ENCODE measurements at regions not wholly inside any gene's neighbourhood (a gene's known extent, or its start where the extent isn't known, plus 50 kb on each side); places are given as distances from the start of the nearest gene placed in this dataset.

DNA sequence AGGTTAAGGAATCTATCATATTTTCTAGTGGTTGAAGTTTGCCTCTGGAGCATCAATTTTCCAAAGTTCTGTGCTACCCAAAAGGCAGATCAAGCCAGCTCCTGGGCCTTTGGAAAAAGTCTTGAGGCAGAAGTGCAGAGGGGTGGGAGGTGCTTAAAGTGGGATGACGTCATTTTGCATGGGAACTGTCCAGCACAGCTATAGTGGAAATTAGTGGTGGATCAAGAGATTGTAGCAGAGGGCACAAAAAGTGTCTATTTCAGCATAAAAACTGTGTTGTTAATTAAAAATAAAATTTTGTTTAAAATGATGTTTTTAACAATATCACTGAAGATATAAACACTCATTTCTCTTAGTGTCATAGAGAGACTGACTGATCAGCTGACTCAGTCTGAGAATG is 221.9 kb downstream of the LRRN1 start:
- ChIA-PET POLR2A (no interaction called here), CTCF (no interaction called here)
- Mint-ChIP-seq H3K27ac (no peak overlapping the region), H3K9me3 (peaks cover 37% of the 10 kb centered on the region), H3K4me3 (no peak overlapping the region), H3K4me1 (peaks cover 2% of the 10 kb centered on the region; the same call in 1 of the 2 replicates), H3K27me3 (ENCODE audit: low read depth) (peaks cover 6% of the 10 kb centered on the region), H3K36me3 (0 out of 2 replicates have a peak, but pooled peaks cover 4% of the 10 kb centered on the region)
- TF ChIP-seq ZNF232 (CRISPR knock-in tag; IDR thresholded peaks at IDR 0.05) (no peak), PRRX2 (CRISPR knock-in tag; IDR thresholded peaks at IDR 0.05) (no peak), SOX15 (CRISPR knock-in tag; IDR thresholded peaks at IDR 0.05) (no peak), FOXJ3 (CRISPR knock-in tag; IDR thresholded peaks at IDR 0.05; ENCODE audit: borderline replicate concordance) (no peak), JAZF1 (CRISPR knock-in tag; IDR thresholded peaks at IDR 0.05) (no peak), JUN (CRISPR knock-in tag; IDR thresholded peaks at IDR 0.05) (no peak)
- TF ChIP-seq, protein P1, sequence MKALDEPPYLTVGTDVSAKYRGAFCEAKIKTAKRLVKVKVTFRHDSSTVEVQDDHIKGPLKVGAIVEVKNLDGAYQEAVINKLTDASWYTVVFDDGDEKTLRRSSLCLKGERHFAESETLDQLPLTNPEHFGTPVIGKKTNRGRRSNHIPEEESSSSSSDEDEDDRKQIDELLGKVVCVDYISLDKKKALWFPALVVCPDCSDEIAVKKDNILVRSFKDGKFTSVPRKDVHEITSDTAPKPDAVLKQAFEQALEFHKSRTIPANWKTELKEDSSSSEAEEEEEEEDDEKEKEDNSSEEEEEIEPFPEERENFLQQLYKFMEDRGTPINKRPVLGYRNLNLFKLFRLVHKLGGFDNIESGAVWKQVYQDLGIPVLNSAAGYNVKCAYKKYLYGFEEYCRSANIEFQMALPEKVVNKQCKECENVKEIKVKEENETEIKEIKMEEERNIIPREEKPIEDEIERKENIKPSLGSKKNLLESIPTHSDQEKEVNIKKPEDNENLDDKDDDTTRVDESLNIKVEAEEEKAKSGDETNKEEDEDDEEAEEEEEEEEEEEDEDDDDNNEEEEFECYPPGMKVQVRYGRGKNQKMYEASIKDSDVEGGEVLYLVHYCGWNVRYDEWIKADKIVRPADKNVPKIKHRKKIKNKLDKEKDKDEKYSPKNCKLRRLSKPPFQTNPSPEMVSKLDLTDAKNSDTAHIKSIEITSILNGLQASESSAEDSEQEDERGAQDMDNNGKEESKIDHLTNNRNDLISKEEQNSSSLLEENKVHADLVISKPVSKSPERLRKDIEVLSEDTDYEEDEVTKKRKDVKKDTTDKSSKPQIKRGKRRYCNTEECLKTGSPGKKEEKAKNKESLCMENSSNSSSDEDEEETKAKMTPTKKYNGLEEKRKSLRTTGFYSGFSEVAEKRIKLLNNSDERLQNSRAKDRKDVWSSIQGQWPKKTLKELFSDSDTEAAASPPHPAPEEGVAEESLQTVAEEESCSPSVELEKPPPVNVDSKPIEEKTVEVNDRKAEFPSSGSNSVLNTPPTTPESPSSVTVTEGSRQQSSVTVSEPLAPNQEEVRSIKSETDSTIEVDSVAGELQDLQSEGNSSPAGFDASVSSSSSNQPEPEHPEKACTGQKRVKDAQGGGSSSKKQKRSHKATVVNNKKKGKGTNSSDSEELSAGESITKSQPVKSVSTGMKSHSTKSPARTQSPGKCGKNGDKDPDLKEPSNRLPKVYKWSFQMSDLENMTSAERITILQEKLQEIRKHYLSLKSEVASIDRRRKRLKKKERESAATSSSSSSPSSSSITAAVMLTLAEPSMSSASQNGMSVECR (CRISPR knock-in tag; IDR thresholded peaks at IDR 0.05; ENCODE audit: borderline replicate concordance) = no peak
- TF ChIP-seq, protein P2, sequence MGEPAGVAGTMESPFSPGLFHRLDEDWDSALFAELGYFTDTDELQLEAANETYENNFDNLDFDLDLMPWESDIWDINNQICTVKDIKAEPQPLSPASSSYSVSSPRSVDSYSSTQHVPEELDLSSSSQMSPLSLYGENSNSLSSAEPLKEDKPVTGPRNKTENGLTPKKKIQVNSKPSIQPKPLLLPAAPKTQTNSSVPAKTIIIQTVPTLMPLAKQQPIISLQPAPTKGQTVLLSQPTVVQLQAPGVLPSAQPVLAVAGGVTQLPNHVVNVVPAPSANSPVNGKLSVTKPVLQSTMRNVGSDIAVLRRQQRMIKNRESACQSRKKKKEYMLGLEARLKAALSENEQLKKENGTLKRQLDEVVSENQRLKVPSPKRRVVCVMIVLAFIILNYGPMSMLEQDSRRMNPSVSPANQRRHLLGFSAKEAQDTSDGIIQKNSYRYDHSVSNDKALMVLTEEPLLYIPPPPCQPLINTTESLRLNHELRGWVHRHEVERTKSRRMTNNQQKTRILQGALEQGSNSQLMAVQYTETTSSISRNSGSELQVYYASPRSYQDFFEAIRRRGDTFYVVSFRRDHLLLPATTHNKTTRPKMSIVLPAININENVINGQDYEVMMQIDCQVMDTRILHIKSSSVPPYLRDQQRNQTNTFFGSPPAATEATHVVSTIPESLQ (CRISPR knock-in tag; IDR thresholded peaks at IDR 0.05) = no peak
- TF ChIP-seq, protein P3, sequence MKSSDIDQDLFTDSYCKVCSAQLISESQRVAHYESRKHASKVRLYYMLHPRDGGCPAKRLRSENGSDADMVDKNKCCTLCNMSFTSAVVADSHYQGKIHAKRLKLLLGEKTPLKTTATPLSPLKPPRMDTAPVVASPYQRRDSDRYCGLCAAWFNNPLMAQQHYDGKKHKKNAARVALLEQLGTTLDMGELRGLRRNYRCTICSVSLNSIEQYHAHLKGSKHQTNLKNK (CRISPR knock-in tag; IDR thresholded peaks at IDR 0.05) = no peak
- TF ChIP-seq, protein P4, sequence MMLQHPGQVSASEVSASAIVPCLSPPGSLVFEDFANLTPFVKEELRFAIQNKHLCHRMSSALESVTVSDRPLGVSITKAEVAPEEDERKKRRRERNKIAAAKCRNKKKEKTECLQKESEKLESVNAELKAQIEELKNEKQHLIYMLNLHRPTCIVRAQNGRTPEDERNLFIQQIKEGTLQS (CRISPR knock-in tag; conservative IDR thresholded peaks at IDR 0.05) = no peak
- TF ChIP-seq, protein P5, sequence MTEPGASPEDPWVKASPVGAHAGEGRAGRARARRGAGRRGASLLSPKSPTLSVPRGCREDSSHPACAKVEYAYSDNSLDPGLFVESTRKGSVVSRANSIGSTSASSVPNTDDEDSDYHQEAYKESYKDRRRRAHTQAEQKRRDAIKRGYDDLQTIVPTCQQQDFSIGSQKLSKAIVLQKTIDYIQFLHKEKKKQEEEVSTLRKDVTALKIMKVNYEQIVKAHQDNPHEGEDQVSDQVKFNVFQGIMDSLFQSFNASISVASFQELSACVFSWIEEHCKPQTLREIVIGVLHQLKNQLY (CRISPR knock-in tag; IDR thresholded peaks at IDR 0.05) = no peak
- TF ChIP-seq, protein P6, sequence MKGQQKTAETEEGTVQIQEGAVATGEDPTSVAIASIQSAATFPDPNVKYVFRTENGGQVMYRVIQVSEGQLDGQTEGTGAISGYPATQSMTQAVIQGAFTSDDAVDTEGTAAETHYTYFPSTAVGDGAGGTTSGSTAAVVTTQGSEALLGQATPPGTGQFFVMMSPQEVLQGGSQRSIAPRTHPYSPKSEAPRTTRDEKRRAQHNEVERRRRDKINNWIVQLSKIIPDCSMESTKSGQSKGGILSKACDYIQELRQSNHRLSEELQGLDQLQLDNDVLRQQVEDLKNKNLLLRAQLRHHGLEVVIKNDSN (CRISPR knock-in tag; IDR thresholded peaks at IDR 0.05) = no peak
- DNase-seq (ENCODE audit: low spot score) (peak; percentile 9), ATAC-seq (peak; percentile 58; the same call in 1 of the 2 replicates)

DNA sequence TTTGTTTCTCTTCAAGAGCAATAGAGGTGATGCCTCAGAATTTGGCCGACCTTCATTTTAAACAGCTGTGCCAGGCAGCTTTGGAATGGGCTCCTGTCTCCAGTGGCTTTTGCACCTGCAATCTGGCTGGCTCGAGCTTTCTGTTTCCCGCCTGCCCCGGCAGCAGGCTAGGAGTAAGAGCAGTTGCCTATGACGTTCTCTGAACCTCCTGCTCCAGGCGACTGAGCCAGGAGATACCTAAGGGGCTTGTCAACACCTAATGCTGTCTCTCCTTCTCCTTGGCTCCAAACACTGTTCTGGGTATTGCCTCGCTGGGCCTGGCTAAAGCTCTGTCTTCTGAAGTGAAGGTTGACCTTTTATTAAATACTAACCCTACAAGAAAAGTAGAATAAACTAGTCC is 229.9 kb downstream of the LRRN1 start:
- Mint-ChIP-seq H3K36me3 (no peaks in the 10 kb centered on the region), H3K9me3 (peaks cover 21% of the 10 kb centered on the region), H3K27ac (no peak overlapping the region), H3K27me3 (ENCODE audit: low read depth) (no peaks in the 10 kb centered on the region), H3K4me3 (no peak overlapping the region), H3K4me1 (no peaks in the 10 kb centered on the region)
- POLR2A ChIA-PET = no interaction called here
- CTCF ChIA-PET = no interaction called here
- ATAC-seq = no peak
- no peak for DNase-seq (ENCODE audit: low spot score)
- TF ChIP-seq SMAD3 (CRISPR knock-in tag; IDR thresholded peaks at IDR 0.05; ENCODE audit: borderline replicate concordance) (no peak), RELA (CRISPR knock-in tag; IDR thresholded peaks at IDR 0.05; ENCODE audit: borderline replicate concordance) (no peak), GABPB1 (CRISPR knock-in tag; IDR thresholded peaks at IDR 0.05) (no peak), ESRRA (CRISPR knock-in tag; IDR thresholded peaks at IDR 0.05; ENCODE audit: borderline replicate concordance) (no peak), NFE2L1 (CRISPR knock-in tag; IDR thresholded peaks at IDR 0.05) (no peak), ZNF138 (CRISPR knock-in tag; conservative IDR thresholded peaks at IDR 0.05) (no peak)
- TF ChIP-seq, protein P7, sequence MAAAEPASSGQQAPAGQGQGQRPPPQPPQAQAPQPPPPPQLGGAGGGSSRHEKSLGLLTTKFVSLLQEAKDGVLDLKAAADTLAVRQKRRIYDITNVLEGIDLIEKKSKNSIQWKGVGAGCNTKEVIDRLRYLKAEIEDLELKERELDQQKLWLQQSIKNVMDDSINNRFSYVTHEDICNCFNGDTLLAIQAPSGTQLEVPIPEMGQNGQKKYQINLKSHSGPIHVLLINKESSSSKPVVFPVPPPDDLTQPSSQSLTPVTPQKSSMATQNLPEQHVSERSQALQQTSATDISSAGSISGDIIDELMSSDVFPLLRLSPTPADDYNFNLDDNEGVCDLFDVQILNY (CRISPR knock-in tag; IDR thresholded peaks at IDR 0.05) = no peak
- TF ChIP-seq, protein P8, sequence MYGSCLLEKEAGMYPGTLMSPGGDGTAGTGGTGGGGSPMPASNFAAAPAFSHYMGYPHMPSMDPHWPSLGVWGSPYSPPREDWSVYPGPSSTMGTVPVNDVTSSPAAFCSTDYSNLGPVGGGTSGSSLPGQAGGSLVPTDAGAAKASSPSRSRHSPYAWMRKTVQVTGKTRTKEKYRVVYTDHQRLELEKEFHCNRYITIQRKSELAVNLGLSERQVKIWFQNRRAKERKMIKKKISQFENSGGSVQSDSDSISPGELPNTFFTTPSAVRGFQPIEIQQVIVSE (CRISPR knock-in tag; IDR thresholded peaks at IDR 0.05; ENCODE audit: borderline replicate concordance) = no peak
- TF ChIP-seq, protein P9, sequence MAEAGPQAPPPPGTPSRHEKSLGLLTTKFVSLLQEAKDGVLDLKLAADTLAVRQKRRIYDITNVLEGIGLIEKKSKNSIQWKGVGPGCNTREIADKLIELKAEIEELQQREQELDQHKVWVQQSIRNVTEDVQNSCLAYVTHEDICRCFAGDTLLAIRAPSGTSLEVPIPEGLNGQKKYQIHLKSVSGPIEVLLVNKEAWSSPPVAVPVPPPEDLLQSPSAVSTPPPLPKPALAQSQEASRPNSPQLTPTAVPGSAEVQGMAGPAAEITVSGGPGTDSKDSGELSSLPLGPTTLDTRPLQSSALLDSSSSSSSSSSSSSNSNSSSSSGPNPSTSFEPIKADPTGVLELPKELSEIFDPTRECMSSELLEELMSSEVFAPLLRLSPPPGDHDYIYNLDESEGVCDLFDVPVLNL (CRISPR knock-in tag; IDR thresholded peaks at IDR 0.05; ENCODE audit: borderline replicate concordance, low read depth) = no peak
